GM23248 (cell line): ENCODE measurements at regions not wholly inside any gene's neighbourhood (a gene's known extent, or its start where the extent isn't known, plus 50 kb on each side); places are given as distances from the start of the nearest gene placed in this dataset.
"Not testable (repeated sequence)": the region's sequence is repeated elsewhere in the genome, so short reads cannot be mapped to it uniquely, and the experiment has no call there.

Source experiments
- DNase-seq: peaks from one replicate; pipeline ENCODE4 v3.0.0-alpha.2; 2015
- H2AFZ ChIP-seq: fragments of 200-600 bp; sonication (generic); 2 replicates; pipeline ENCODE4 v1.6.1; 2016; ENCODE audit warnings: antibody characterized with exemption
- H3F3A ChIP-seq: fragments of 200-600 bp; sonication (generic); 2 replicates; pipeline ENCODE4 v1.6.1; 2016; ENCODE audit warnings: mild to moderate bottlenecking, antibody characterized with exemption, mixed run types; ENCODE audit not compliant: insufficient read depth
- H3K27ac ChIP-seq: fragments of 200-600 bp; sonication (generic); 2 replicates; pipeline ENCODE4 v1.5.1; 2016; ENCODE audit warnings: mild to moderate bottlenecking
- H3K27me3 ChIP-seq: fragments of 200-600 bp; sonication (generic); replicated peaks from 2 replicates; pipeline ENCODE4 v1.6.1; 2016; ENCODE audit warnings: mild to moderate bottlenecking; ENCODE audit not compliant: insufficient read depth
- H3K36me3 ChIP-seq: fragments of 200-600 bp; sonication (generic); 2 replicates; pipeline ENCODE4 v1.6.1; 2016; ENCODE audit warnings: low read depth, mild to moderate bottlenecking
- H3K4me1 ChIP-seq: fragments of 200-600 bp; sonication (generic); 2 replicates; pipeline ENCODE4 v1.6.1; 2016; ENCODE audit warnings: mild to moderate bottlenecking; ENCODE audit not compliant: insufficient read depth
- H3K4me2 ChIP-seq: fragments of 200-600 bp; sonication (generic); one replicate; pipeline ENCODE4 v1.6.1; 2016; ENCODE audit warnings: mild to moderate bottlenecking; ENCODE audit not compliant: unreplicated experiment
- H3K4me3 ChIP-seq: fragments of 200-600 bp; sonication (generic); 2 replicates; pipeline ENCODE4 v1.5.1; 2016; ENCODE audit warnings: mild to moderate bottlenecking
- H3K79me2 ChIP-seq: fragments of 200-600 bp; sonication (generic); 2 replicates; pipeline ENCODE4 v1.6.1; 2016; ENCODE audit warnings: mild to moderate bottlenecking; ENCODE audit not compliant: insufficient read depth
- H3K9ac ChIP-seq: fragments of 200-600 bp; sonication (generic); 2 replicates; pipeline ENCODE4 v1.6.1; 2016; ENCODE audit warnings: mild to moderate bottlenecking
- H3K9me2 ChIP-seq: fragments of 200-600 bp; sonication (generic); 2 replicates; pipeline ENCODE4 v1.6.1; 2016; ENCODE audit warnings: mixed run types, mild to moderate bottlenecking, moderate library complexity; ENCODE audit not compliant: insufficient read depth
- H3K9me3 ChIP-seq: fragments of 200-600 bp; sonication (generic); one replicate; pipeline ENCODE4 v1.6.1; 2017; ENCODE audit warnings: low read depth
- H4K20me1 ChIP-seq: fragments of 200-600 bp; sonication (generic); 2 replicates; pipeline ENCODE4 v1.6.0; 2016; ENCODE audit not compliant: insufficient read depth
- EZH2 ChIP-seq: fragments of 200-600 bp; sonication (generic); IDR thresholded peaks from 2 replicates; pipeline ENCODE4 v1.6.1; 2018; ENCODE audit warnings: antibody characterized with exemption, mild to moderate bottlenecking; ENCODE audit not compliant: insufficient read depth, poor library complexity, severe bottlenecking
- EZH2phosphoT487 ChIP-seq: fragments of 200-600 bp; sonication (generic); IDR thresholded peaks from 2 replicates; pipeline ENCODE4 v1.6.1; 2018; ENCODE audit warnings: antibody characterized with exemption, moderate library complexity, mild to moderate bottlenecking, low read depth; ENCODE audit not compliant: insufficient read depth
- WGBS, 2 experiments: methylation state at CpG; one replicate each; pipeline ENCODE4 v1.1.6; 2015 to 2017; ENCODE audit warnings: low lambda C conversion rate in 2 of 2, low coverage in 1 of 2; ENCODE audit errors: missing lambda C conversion rate in 2 of 2; 5-methylcytosine and 5-hydroxymethylcytosine counted together
- in situ Hi-C: fragments of 300-500 bp; cut with MboI; formaldehyde crosslinking; loops from 2 replicates; pipeline ENCODE4 v1.15.0; 2020

- Histone ChIP-seq H3K9me3 (no peaks in the 10 kb centered on the region), H3K27me3 (peaks cover 21% of the 10 kb centered on the region), H2AFZ (no peak overlapping the region), H3F3A (no peaks in the 10 kb centered on the region), H3K36me3 (no peaks in the 10 kb centered on the region), H3K27ac (no peak overlapping the region), H3K4me1 (no peaks in the 10 kb centered on the region), H3K4me2 (no peak overlapping the region), H3K79me2 (no peaks in the 10 kb centered on the region), H3K9ac (no peak overlapping the region), H3K4me3 (no peak overlapping the region), H3K9me2 (no peaks in the 10 kb centered on the region), H4K20me1 (no peaks in the 10 kb centered on the region)
- WGBS, 2 experiments = 56 to 60% methylated on average over 3 of the region's 3 CpGs
- no peak for TF ChIP-seq EZH2phosphoT487
- TF ChIP-seq EZH2 = no peak
- in situ Hi-C loops = no loop called here
- DNase-seq = no peak
Measured at GRCh38 chr7:131924857-131925256, 368.4 kb upstream of the PODXL start.

GRCh38 chr7:131922948-131923347 is 366.5 kb upstream of the PODXL start:
- H4K20me1 ChIP-seq, in situ Hi-C loops, H3K36me3 ChIP-seq, H3F3A ChIP-seq, H3K9me3 ChIP-seq, H2AFZ ChIP-seq, H3K9ac ChIP-seq, H3K4me3 ChIP-seq, H3K27ac ChIP-seq, H3K79me2 ChIP-seq, H3K4me1 ChIP-seq, DNase-seq, H3K4me2 ChIP-seq, H3K9me2 ChIP-seq: not testable (repeated sequence)
- peaks cover 16% of the 10 kb centered on the region for H3K27me3 ChIP-seq
- WGBS, 2 experiments = 86 to 88% methylated on average over 7 to 10 of the region's 10 CpGs

- 0% methylated on average over 1 of the region's 1 CpG for whole genome bisulfite sequencing, 2 experiments
- H3K36me3 ChIP-seq = no peaks in the 10 kb centered on the region
- peaks cover 19% of the 10 kb centered on the region for H3K27me3 ChIP-seq
- no peaks in the 10 kb centered on the region for H3K9me2 ChIP-seq
- no peaks in the 10 kb centered on the region for H3F3A ChIP-seq
- H3K27ac ChIP-seq = no peak overlapping the region
- no peaks in the 10 kb centered on the region for H3K9me3 ChIP-seq
- no peak overlapping the region for H3K9ac ChIP-seq
- H3K4me2 ChIP-seq = no peak overlapping the region
- no peaks in the 10 kb centered on the region for H3K4me1 ChIP-seq
- in situ Hi-C loops = no loop called here
- no peak overlapping the region for H2AFZ ChIP-seq
- H3K79me2 ChIP-seq = no peaks in the 10 kb centered on the region
- no peaks in the 10 kb centered on the region for H4K20me1 ChIP-seq
- DNase-seq = peak; percentile 28
- H3K4me3 ChIP-seq = no peak overlapping the region
- no peak for TF ChIP-seq EZH2
- TF ChIP-seq EZH2phosphoT487 = no peak
Measured at GRCh38 chr7:131921016-131921415, 364.6 kb upstream of the PODXL start.

- Histone ChIP-seq H3K36me3 (no peaks in the 10 kb centered on the region), H3K9me3 (no peaks in the 10 kb centered on the region), H4K20me1 (no peaks in the 10 kb centered on the region), H3K9ac (no peak overlapping the region), H3K4me2 (no peak overlapping the region), H3K27ac (no peak overlapping the region), H2AFZ (no peak overlapping the region), H3K27me3 (peaks cover 19% of the 10 kb centered on the region), H3K79me2 (no peaks in the 10 kb centered on the region), H3K9me2 (no peaks in the 10 kb centered on the region), H3K4me3 (no peak overlapping the region), H3K4me1 (no peaks in the 10 kb centered on the region), H3F3A (no peaks in the 10 kb centered on the region)
- 54% methylated on average over 7 of the region's 7 CpGs for WGBS, 2 experiments
- no peak for DNase-seq
- TF ChIP-seq EZH2 (no peak), EZH2phosphoT487 (no peak)
- in situ Hi-C loops = no loop called here
Measured at GRCh38 chr7:131919920-131920709, 363.7 kb upstream of the PODXL start.

DNA sequence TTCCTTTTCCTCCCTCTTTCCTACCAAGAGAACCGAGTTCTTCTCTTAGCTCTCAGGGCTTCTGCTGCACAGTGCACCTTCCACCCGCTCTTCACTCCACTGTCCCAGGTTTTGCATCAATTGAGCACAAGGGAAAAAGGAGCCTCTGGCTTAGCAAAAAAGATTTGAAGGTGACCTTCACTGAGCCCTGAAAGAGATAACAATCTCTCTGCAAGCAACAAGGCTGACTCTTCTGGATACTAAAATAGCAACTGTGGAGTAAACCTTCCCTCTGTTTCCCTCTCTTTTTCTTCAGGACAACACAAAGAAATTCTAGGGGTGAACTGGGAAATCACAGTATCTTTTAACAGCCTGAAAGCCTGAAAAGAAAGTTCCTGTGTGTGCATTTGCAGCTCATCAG is 354.7 kb upstream of the PODXL start:
- H3K4me3 ChIP-seq = no peak overlapping the region
- peaks cover 59% of the 10 kb centered on the region for H3K27me3 ChIP-seq
- in situ Hi-C loops = no loop called here
- H3K36me3 ChIP-seq = no peaks in the 10 kb centered on the region
- no peaks in the 10 kb centered on the region for H3K9me2 ChIP-seq
- no peak overlapping the region for H3K4me2 ChIP-seq
- no peak overlapping the region for H3K27ac ChIP-seq
- H3K9me3 ChIP-seq = no peaks in the 10 kb centered on the region
- H3K4me1 ChIP-seq = no peaks in the 10 kb centered on the region
- no peaks in the 10 kb centered on the region for H4K20me1 ChIP-seq
- H3K79me2 ChIP-seq = no peaks in the 10 kb centered on the region
- WGBS, 2 experiments = 64% methylated on average over 2 of the region's 2 CpGs
- TF ChIP-seq EZH2phosphoT487 (no peak), EZH2 (no peak)
- H3K9ac ChIP-seq = no peak overlapping the region
- H2AFZ ChIP-seq = no peak overlapping the region
- H3F3A ChIP-seq = no peaks in the 10 kb centered on the region
- no peak for DNase-seq
